ENCODE measurements at regions not wholly inside any gene's neighbourhood (a gene's known extent, or its start where the extent isn't known, plus 50 kb on each side); places are given as distances from the start of the nearest gene placed in this dataset.

DNA sequence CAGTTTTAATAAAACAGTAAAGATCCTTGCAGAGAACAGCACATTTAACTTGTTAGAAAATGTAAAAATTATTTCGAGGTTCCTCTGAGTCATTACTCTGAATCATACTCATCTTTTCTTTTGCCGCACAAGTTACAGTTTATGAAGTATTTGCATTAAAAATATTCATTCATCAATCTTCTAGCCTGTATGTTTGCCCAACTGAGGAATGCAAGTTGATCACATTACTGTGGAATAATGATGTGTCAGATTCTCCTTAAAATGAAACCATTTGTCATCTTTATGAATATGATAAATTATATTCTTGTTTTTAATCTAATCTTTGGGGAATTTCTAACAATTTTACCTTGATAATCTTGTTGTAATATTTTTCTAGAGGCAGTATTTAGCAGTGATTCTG, 340.4 kb upstream of the OPRM1 start:
- TF ChIP-seq CTCF (IDR thresholded peaks at IDR 0.05) (no peak), POLR2AphosphoS5 (IDR thresholded peaks at IDR 0.05) (no peak)

Data from prostate gland (tissue), 2 donors.